ENCODE measurements at regions not wholly inside any gene's neighbourhood (a gene's known extent, or its start where the extent isn't known, plus 50 kb on each side); places are given as distances from the start of the nearest gene placed in this dataset.
A peak's percentile ranks its signal among the peaks of the same experiment; 100 is the strongest.

DNA sequence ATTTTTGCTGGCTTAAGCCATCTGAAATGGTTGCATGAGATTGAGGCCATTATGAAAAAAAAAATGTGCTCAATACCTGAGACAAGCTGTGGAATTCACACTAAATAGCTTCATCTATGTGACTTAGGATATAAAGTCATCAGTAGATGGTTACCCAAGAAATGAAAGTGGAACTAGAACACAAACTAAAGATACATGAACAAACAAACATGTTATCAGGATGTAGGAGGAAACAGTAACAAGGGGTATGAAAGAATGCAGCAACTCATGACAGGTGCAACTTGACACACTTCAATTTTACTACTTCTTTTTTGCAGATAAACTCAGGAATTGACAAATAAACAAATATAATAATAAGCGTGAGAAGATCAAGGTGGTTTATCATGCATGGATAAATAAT is 155.0 kb downstream of the WT1 start:
- WGBS (ENCODE audit: insufficient coverage, low coverage, low lambda C conversion rate, missing lambda C conversion rate) = 40% methylated on average over 1 of the region's 1 CpG
- Histone ChIP-seq H3K36me3 (no peaks in the 10 kb centered on the region), H3K9me3 (no peaks in the 10 kb centered on the region), H3K4me3 (no peak overlapping the region), H3K27ac (no peak overlapping the region), H3K4me1 (no peaks in the 10 kb centered on the region), H3K27me3 (no peaks in the 10 kb centered on the region)
- intact Hi-C loops (cut with DNase I) = no loop called here
- TF ChIP-seq CTCF (IDR thresholded peaks at IDR 0.05) (no peak), POLR2A (IDR thresholded peaks at IDR 0.05) (no peak)
- DNase-seq (no peak), ATAC-seq (no peak)

GRCh38 chr11:32288276-32288675 is 147.1 kb downstream of the WT1 start:
- intact Hi-C loops (cut with DNase I) = no loop called here
- DNase-seq (no peak), ATAC-seq (no peak)
- H3K36me3 ChIP-seq = no peaks in the 10 kb centered on the region
- no peak overlapping the region for H3K4me3 ChIP-seq
- TF ChIP-seq CTCF (IDR thresholded peaks at IDR 0.05) (no peak), POLR2A (IDR thresholded peaks at IDR 0.05) (no peak)
- no peaks in the 10 kb centered on the region for H3K9me3 ChIP-seq
- no peak overlapping the region for H3K27ac ChIP-seq
- WGBS (ENCODE audit: insufficient coverage, low coverage, low lambda C conversion rate, missing lambda C conversion rate) = 29% methylated on average over 1 of the region's 1 CpG
- no peaks in the 10 kb centered on the region for H3K27me3 ChIP-seq
- H3K4me1 ChIP-seq = no peaks in the 10 kb centered on the region

GRCh38 chr11:32289701-32290100 is 145.6 kb downstream of the WT1 start:
- Histone ChIP-seq H3K4me1 (no peaks in the 10 kb centered on the region), H3K27ac (no peak overlapping the region), H3K4me3 (no peak overlapping the region), H3K27me3 (no peaks in the 10 kb centered on the region), H3K36me3 (no peaks in the 10 kb centered on the region), H3K9me3 (no peaks in the 10 kb centered on the region)
- ATAC-seq (no peak), DNase-seq (no peak)
- 64% methylated on average over 5 of the region's 5 CpGs for WGBS (ENCODE audit: insufficient coverage, low coverage, low lambda C conversion rate, missing lambda C conversion rate)
- TF ChIP-seq CTCF (IDR thresholded peaks at IDR 0.05) (no peak), POLR2A (IDR thresholded peaks at IDR 0.05) (no peak)
- intact Hi-C loops (cut with DNase I) = no loop called here

- WGBS (ENCODE audit: insufficient coverage, low coverage, low lambda C conversion rate, missing lambda C conversion rate) = 57% methylated on average over 3 of the region's 3 CpGs
- Histone ChIP-seq H3K9me3 (no peaks in the 10 kb centered on the region), H3K36me3 (no peaks in the 10 kb centered on the region), H3K4me1 (no peaks in the 10 kb centered on the region), H3K4me3 (no peak overlapping the region), H3K27ac (no peak overlapping the region), H3K27me3 (no peaks in the 10 kb centered on the region)
- no peak for DNase-seq
- TF ChIP-seq CTCF (IDR thresholded peaks at IDR 0.05) (no peak), POLR2A (IDR thresholded peaks at IDR 0.05) (no peak)
- intact Hi-C loops (cut with DNase I) = no loop called here
- ATAC-seq = no peak
These were observed 144.6 kb downstream of the WT1 start for GRCh38 chr11:32290783-32291182.

GRCh38 chr11:32297611-32298011 is 137.7 kb downstream of the WT1 start:
- peak in 2 of 4 donors; percentile 7 to 20 for TF ChIP-seq CTCF (IDR thresholded peaks at IDR 0.05)
- TF ChIP-seq POLR2A (IDR thresholded peaks at IDR 0.05) = no peak
- Histone ChIP-seq H3K36me3 (no peaks in the 10 kb centered on the region), H3K27ac (no peak overlapping the region), H3K27me3 (no peaks in the 10 kb centered on the region), H3K9me3 (no peaks in the 10 kb centered on the region), H3K4me1 (no peaks in the 10 kb centered on the region), H3K4me3 (no peak overlapping the region)
- 29% methylated on average over 4 of the region's 4 CpGs for WGBS (ENCODE audit: insufficient coverage, low coverage, low lambda C conversion rate, missing lambda C conversion rate)
- intact Hi-C loops (cut with DNase I) = no loop called here
- DNase-seq = no peak
- no peak for ATAC-seq
